CD4-positive, alpha-beta T cell (primary cell): ENCODE measurements at regions not wholly inside any gene's neighbourhood (a gene's known extent, or its start where the extent isn't known, plus 50 kb on each side); places are given as distances from the start of the nearest gene placed in this dataset.

Source experiments
- ATAC-seq: fragments of 200-7000 bp; cut with Tn5 transposase; one replicate; pipeline ENCODE4 v1.10.0; 2022; ENCODE audit warnings: mild to moderate bottlenecking; ENCODE audit not compliant: poor library complexity
- CTCF ChIA-PET: fragments of 350-600 bp; sonication (Branson Sonifier 250); formaldehyde crosslinking; loops from one replicate; lab custom pipeline; 2021; ENCODE audit warnings: antibody characterized with exemption, inconsistent platforms; lab: Charles Lee
- POLR2A ChIA-PET: fragments of 350-600 bp; sonication (Branson Sonifier 250); formaldehyde crosslinking; loops from one replicate; lab custom pipeline; 2021; ENCODE audit warnings: antibody characterized with exemption, inconsistent platforms; lab: Charles Lee
- DNase-seq, 14 experiments: peaks; one replicate each; pipeline ENCODE4 v3.0.0-alpha.2; 2013 to 2020; ENCODE audit warnings: mixed read lengths in 2 of 14
- H3K27ac ChIP-seq, 2 donors: one replicate each; pipeline versions ENCODE4 v1.5.1 to v1.7.0; 2013; ENCODE audit warnings: low read length in 2 of 2, low read depth in 1 of 2, mild to moderate bottlenecking in 1 of 2
- H3K27me3 ChIP-seq, 2 experiments: 1 replicate in 1 of 2; 2 replicates in 1 of 2; pipeline versions ENCODE4 v1.6.1 to v1.7.0; 2013; ENCODE audit warnings: low read length in 2 of 2, control low read depth in 1 of 2, mild to moderate bottlenecking in 1 of 2, moderate library complexity in 1 of 2; ENCODE audit not compliant: insufficient read depth in 2 of 2, control insufficient read depth in 1 of 2
- H3K36me3 ChIP-seq: one replicate; pipeline ENCODE4 v1.6.1; 2013; ENCODE audit warnings: low read length, control low read depth; ENCODE audit not compliant: insufficient read depth
- H3K4me1 ChIP-seq: one replicate; pipeline ENCODE4 v1.6.1; 2013; ENCODE audit warnings: low read length, control low read depth; ENCODE audit not compliant: insufficient read depth
- H3K4me3 ChIP-seq: one replicate; pipeline ENCODE4 v1.5.1; 2013; ENCODE audit warnings: mild to moderate bottlenecking, low read length, moderate library complexity
- H3K9me3 ChIP-seq, 2 experiments: 1 replicate in 1 of 2; 2 replicates in 1 of 2; pipeline versions ENCODE4 v1.6.1 to v1.7.0; 2013; ENCODE audit warnings: low read length in 2 of 2, mild to moderate bottlenecking in 2 of 2, control low read depth in 1 of 2, moderate library complexity in 1 of 2; ENCODE audit not compliant: control insufficient read depth in 1 of 2, insufficient read depth in 1 of 2
- H3K27ac Mint-ChIP-seq: one replicate; pipeline ENCODE4 v1.8.0; 2020; ENCODE audit warnings: mixed read lengths
- H3K27me3 Mint-ChIP-seq: one replicate; pipeline ENCODE4 v1.8.0; 2021; ENCODE audit warnings: mixed read lengths
- H3K36me3 Mint-ChIP-seq: one replicate; pipeline ENCODE4 v1.8.0; 2021; ENCODE audit warnings: low read depth, mixed read lengths
- H3K4me1 Mint-ChIP-seq: one replicate; pipeline ENCODE4 v1.8.0; 2021; ENCODE audit warnings: low read depth, mixed read lengths
- H3K4me3 Mint-ChIP-seq: one replicate; pipeline ENCODE4 v1.8.0; 2020; ENCODE audit warnings: mild to moderate bottlenecking, mixed read lengths
- H3K9me3 Mint-ChIP-seq: one replicate; pipeline ENCODE4 v1.8.0; 2020; ENCODE audit warnings: mixed read lengths
- CTCF ChIP-seq: fragments of 200-600 bp; IDR thresholded peaks from one replicate; pipeline ENCODE4 v1.8.0; 2022; ENCODE audit warnings: antibody characterized with exemption, mild to moderate bottlenecking
- intact Hi-C, 2 experiments: fragments of 100-400 bp; cut with DNase I in 1 of 2; cut with micrococcal nuclease in 1 of 2; formaldehyde crosslinking; loops; one replicate each; pipeline versions ENCODE4 v1.15.1 to v1.9.0; 2023 to 2025; cut with DNase I, micrococcal nuclease

- ATAC-seq = no peak
- H3K27ac Mint-ChIP-seq = no peak overlapping the region
- no peak overlapping the region for H3K4me3 Mint-ChIP-seq
- POLR2A ChIA-PET = no interaction called here
- H3K4me1 Mint-ChIP-seq = no peaks in the 10 kb centered on the region
- Histone ChIP-seq H3K9me3 (peaks cover 0 to 16% of the 10 kb centered on the region in 2 experiments), H3K27me3 (no peaks in the 10 kb centered on the region), H3K4me1 (no peaks in the 10 kb centered on the region), H3K27ac (no peak overlapping the region), H3K36me3 (no peaks in the 10 kb centered on the region), H3K4me3 (no peak overlapping the region)
- H3K36me3 Mint-ChIP-seq = no peaks in the 10 kb centered on the region
- H3K9me3 Mint-ChIP-seq = peaks cover 3% of the 10 kb centered on the region
- CTCF ChIA-PET = no interaction called here
- H3K27me3 Mint-ChIP-seq = no peaks in the 10 kb centered on the region
- intact Hi-C loops = no loop called here
- no peak for TF ChIP-seq CTCF
- DNase-seq = no peak
These were observed 551.1 kb upstream of the CDH11 start for GRCh38 chr16:65672960-65673359.

- no peak for DNase-seq
- Mint-ChIP-seq H3K4me1 (no peaks in the 10 kb centered on the region), H3K9me3 (peaks cover 3% of the 10 kb centered on the region), H3K4me3 (no peak overlapping the region), H3K27ac (no peak overlapping the region), H3K27me3 (no peaks in the 10 kb centered on the region), H3K36me3 (no peaks in the 10 kb centered on the region)
- Histone ChIP-seq H3K4me3 (no peak overlapping the region), H3K27me3 (no peaks in the 10 kb centered on the region), H3K4me1 (no peaks in the 10 kb centered on the region), H3K27ac (no peak overlapping the region), H3K9me3 (peaks cover 0 to 24% of the 10 kb centered on the region in 2 experiments), H3K36me3 (no peaks in the 10 kb centered on the region)
- CTCF ChIA-PET = interaction anchor here (1.0 kb wide), 1 partner anchor 20 kb away, joined by 3 read pairs; no protein-coding TSS in a partner anchor
- intact Hi-C loops = no loop called here
- no peak for ATAC-seq
- no peak for TF ChIP-seq CTCF
- POLR2A ChIA-PET = no interaction called here
These were observed 549.2 kb upstream of the CDH11 start for GRCh38 chr16:65671071-65671470.

- no peak overlapping the region for H3K4me3 Mint-ChIP-seq
- H3K27me3 Mint-ChIP-seq = no peaks in the 10 kb centered on the region
- intact Hi-C loops = no loop called here
- H3K36me3 Mint-ChIP-seq = no peaks in the 10 kb centered on the region
- H3K27me3 ChIP-seq = no peaks in the 10 kb centered on the region
- H3K9me3 ChIP-seq = peaks cover 0 to 20% of the 10 kb centered on the region in 2 experiments
- no peak overlapping the region for H3K27ac ChIP-seq
- no peak overlapping the region for H3K4me3 ChIP-seq
- DNase-seq = no peak
- no peaks in the 10 kb centered on the region for H3K36me3 ChIP-seq
- no peaks in the 10 kb centered on the region for H3K4me1 ChIP-seq
- POLR2A ChIA-PET = no interaction called here
- peaks cover 3% of the 10 kb centered on the region for H3K9me3 Mint-ChIP-seq
- no peaks in the 10 kb centered on the region for H3K4me1 Mint-ChIP-seq
- CTCF ChIA-PET = no interaction called here
- no peak overlapping the region for H3K27ac Mint-ChIP-seq
- ATAC-seq = no peak
- no peak for TF ChIP-seq CTCF
These were observed 546.3 kb upstream of the CDH11 start for GRCh38 chr16:65668064-65668595.
